HepG2 (cell line): ENCODE measurements at regions not wholly inside any gene's neighbourhood (a gene's known extent, or its start where the extent isn't known, plus 50 kb on each side); places are given as distances from the start of the nearest gene placed in this dataset.

ENCODE experiments used
- BRD4 ChIP-seq: sonication (generic); formaldehyde crosslinking; IDR thresholded peaks from 2 replicates; pipeline ENCODE4 v1.4.0; 2020; ENCODE audit warnings: missing genetic modification reagents
- TF ChIP-seq, protein P1 (sequence below): sonication (generic); formaldehyde crosslinking; IDR thresholded peaks from 2 replicates; pipeline ENCODE4 v1.5.0; 2020; ENCODE audit warnings: mild to moderate bottlenecking, missing genetic modification reagents, moderate library complexity

- TF ChIP-seq, protein P1, sequence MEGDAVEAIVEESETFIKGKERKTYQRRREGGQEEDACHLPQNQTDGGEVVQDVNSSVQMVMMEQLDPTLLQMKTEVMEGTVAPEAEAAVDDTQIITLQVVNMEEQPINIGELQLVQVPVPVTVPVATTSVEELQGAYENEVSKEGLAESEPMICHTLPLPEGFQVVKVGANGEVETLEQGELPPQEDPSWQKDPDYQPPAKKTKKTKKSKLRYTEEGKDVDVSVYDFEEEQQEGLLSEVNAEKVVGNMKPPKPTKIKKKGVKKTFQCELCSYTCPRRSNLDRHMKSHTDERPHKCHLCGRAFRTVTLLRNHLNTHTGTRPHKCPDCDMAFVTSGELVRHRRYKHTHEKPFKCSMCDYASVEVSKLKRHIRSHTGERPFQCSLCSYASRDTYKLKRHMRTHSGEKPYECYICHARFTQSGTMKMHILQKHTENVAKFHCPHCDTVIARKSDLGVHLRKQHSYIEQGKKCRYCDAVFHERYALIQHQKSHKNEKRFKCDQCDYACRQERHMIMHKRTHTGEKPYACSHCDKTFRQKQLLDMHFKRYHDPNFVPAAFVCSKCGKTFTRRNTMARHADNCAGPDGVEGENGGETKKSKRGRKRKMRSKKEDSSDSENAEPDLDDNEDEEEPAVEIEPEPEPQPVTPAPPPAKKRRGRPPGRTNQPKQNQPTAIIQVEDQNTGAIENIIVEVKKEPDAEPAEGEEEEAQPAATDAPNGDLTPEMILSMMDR = no peak
- no peak for TF ChIP-seq BRD4 (CRISPR knock-in tag)
Measured at GRCh38 chr4:105014234-105014633, 132.4 kb upstream of the TET2 start.
